ENCODE measurements at regions not wholly inside any gene's neighbourhood (a gene's known extent, or its start where the extent isn't known, plus 50 kb on each side); places are given as distances from the start of the nearest gene placed in this dataset.
A peak's percentile ranks its signal among the peaks of the same experiment; 100 is the strongest.

GRCh38 chr2:133717497-133717896 is 149.2 kb upstream of the NCKAP5 start:
- DNase-seq (ENCODE audit: low read depth in 2 of 2) = peak in 1 of 2 donors; percentile 36

GRCh38 chr2:133718688-133719201 is 150.5 kb upstream of the NCKAP5 start:
- peak; percentile 61 to 65 for DNase-seq (ENCODE audit: low read depth in 2 of 2)

- DNase-seq (ENCODE audit: low read depth in 2 of 2) = no peak
Observed at GRCh38 chr2:133720429-133720828, 152.2 kb upstream of the NCKAP5 start.

- no peak for DNase-seq (ENCODE audit: low read depth in 2 of 2)
Observed at GRCh38 chr2:133721118-133721517, 152.9 kb upstream of the NCKAP5 start.

- no peak for DNase-seq (ENCODE audit: low read depth in 2 of 2)
Observed at GRCh38 chr2:133723133-133723532, 154.9 kb upstream of the NCKAP5 start.

- DNase-seq (ENCODE audit: low read depth in 2 of 2) = no peak
Observed at GRCh38 chr2:133726973-133727372, 158.7 kb upstream of the NCKAP5 start.

GRCh38 chr2:133732059-133732458 is 163.8 kb upstream of the NCKAP5 start:
- DNase-seq (ENCODE audit: low read depth in 2 of 2) = no peak

GRCh38 chr2:133732982-133733900 is 165.0 kb upstream of the NCKAP5 start:
- no peak for DNase-seq (ENCODE audit: low read depth in 2 of 2)

GRCh38 chr2:133733901-133734255 is 165.6 kb upstream of the NCKAP5 start:
- DNase-seq (ENCODE audit: low read depth in 2 of 2) = peak in 1 of 2 donors; percentile 33

GRCh38 chr2:133734716-133735495 is 166.6 kb upstream of the NCKAP5 start:
- DNase-seq (ENCODE audit: low read depth in 2 of 2) = no peak

- no peak for DNase-seq (ENCODE audit: low read depth in 2 of 2)
Observed at GRCh38 chr2:133736674-133737073, 168.4 kb upstream of the NCKAP5 start.

- peak in 1 of 2 donors; percentile 21 for DNase-seq (ENCODE audit: low read depth in 2 of 2)
Observed at GRCh38 chr2:133737242-133737993, 169.2 kb upstream of the NCKAP5 start.

GRCh38 chr2:133739039-133739438 is 170.8 kb upstream of the NCKAP5 start:
- no peak for DNase-seq (ENCODE audit: low read depth in 2 of 2)

- DNase-seq (ENCODE audit: low read depth in 2 of 2) = no peak
Observed at GRCh38 chr2:133740500-133740899, 172.2 kb upstream of the NCKAP5 start.

GRCh38 chr2:133748007-133748700 is 179.9 kb upstream of the NCKAP5 start:
- DNase-seq (ENCODE audit: low read depth in 2 of 2) = no peak

- DNase-seq (ENCODE audit: low read depth in 2 of 2) = no peak
Observed at GRCh38 chr2:133753665-133754064, 185.4 kb upstream of the NCKAP5 start.

GRCh38 chr2:133755480-133756300 is 187.4 kb upstream of the NCKAP5 start:
- peak in 1 of 2 donors; percentile 81 for DNase-seq (ENCODE audit: low read depth in 2 of 2)

GRCh38 chr2:133756833-133757232 is 188.6 kb upstream of the NCKAP5 start:
- no peak for DNase-seq (ENCODE audit: low read depth in 2 of 2)

GRCh38 chr2:133760376-133760775 is 192.1 kb upstream of the NCKAP5 start:
- DNase-seq (ENCODE audit: low read depth in 2 of 2) = no peak

GRCh38 chr2:133765658-133766057 is 197.4 kb upstream of the NCKAP5 start:
- DNase-seq (ENCODE audit: low read depth in 2 of 2) = no peak

All from lung microvascular endothelial cell (primary cell).